WTC11 (cell line): ENCODE measurements at regions not wholly inside any gene's neighbourhood (a gene's known extent, or its start where the extent isn't known, plus 50 kb on each side); places are given as distances from the start of the nearest gene placed in this dataset.

ENCODE experiments used
- SMAD3 ChIP-seq: sonication (generic); formaldehyde crosslinking; IDR thresholded peaks from 2 replicates; pipeline ENCODE4 v1.8.0; 2022; ENCODE audit warnings: missing genetic modification reagents, mild to moderate bottlenecking, borderline replicate concordance
- TF ChIP-seq, protein P1 (sequence below): fragments of 200-600 bp; IDR thresholded peaks from 2 replicates; pipeline ENCODE4 v1.8.0; 2022; ENCODE audit warnings: antibody characterized with exemption

GRCh38 chr6:110043366-110043994, 65.4 kb downstream of the GPR6 start:
- TF ChIP-seq, protein P1, sequence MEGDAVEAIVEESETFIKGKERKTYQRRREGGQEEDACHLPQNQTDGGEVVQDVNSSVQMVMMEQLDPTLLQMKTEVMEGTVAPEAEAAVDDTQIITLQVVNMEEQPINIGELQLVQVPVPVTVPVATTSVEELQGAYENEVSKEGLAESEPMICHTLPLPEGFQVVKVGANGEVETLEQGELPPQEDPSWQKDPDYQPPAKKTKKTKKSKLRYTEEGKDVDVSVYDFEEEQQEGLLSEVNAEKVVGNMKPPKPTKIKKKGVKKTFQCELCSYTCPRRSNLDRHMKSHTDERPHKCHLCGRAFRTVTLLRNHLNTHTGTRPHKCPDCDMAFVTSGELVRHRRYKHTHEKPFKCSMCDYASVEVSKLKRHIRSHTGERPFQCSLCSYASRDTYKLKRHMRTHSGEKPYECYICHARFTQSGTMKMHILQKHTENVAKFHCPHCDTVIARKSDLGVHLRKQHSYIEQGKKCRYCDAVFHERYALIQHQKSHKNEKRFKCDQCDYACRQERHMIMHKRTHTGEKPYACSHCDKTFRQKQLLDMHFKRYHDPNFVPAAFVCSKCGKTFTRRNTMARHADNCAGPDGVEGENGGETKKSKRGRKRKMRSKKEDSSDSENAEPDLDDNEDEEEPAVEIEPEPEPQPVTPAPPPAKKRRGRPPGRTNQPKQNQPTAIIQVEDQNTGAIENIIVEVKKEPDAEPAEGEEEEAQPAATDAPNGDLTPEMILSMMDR = no peak
- no peak for TF ChIP-seq SMAD3 (CRISPR knock-in tag)
